Endothelial cell of umbilical vein (primary cell): ENCODE measurements at regions not wholly inside any gene's neighbourhood (a gene's known extent, or its start where the extent isn't known, plus 50 kb on each side); places are given as distances from the start of the nearest gene placed in this dataset.

Experiments used
- BruUV-seq: library from RNA; stranded (reverse); fragments of 400-500 nt; replicated peaks from 2 replicates; lab custom pipeline; 2021; lab: Mats Ljungman, UMichigan
- CTCF ChIA-PET: fragments of 300-600, 350-600 bp; sonication (Branson Sonifier 250); formaldehyde crosslinking; loops from one replicate; lab custom pipeline; 2021; ENCODE audit warnings: antibody characterized with exemption, inconsistent platforms; lab: Charles Lee
- POLR2A ChIA-PET: fragments of 300-600, 350-600 bp; sonication (Branson Sonifier 250); formaldehyde crosslinking; loops from one replicate; lab custom pipeline; 2021; ENCODE audit warnings: antibody characterized with exemption, inconsistent platforms; lab: Charles Lee
- DNase-seq: peaks from one replicate; pipeline ENCODE4 v3.0.0-alpha.2; 2011; ENCODE audit warnings: low read depth, low spot score
- FAIRE-seq: peaks from 2 replicates; lab custom pipeline; 2011; peaks lifted over from hg19 to GRCh38; lab: Jason Lieb, UNC
- H2AFZ ChIP-seq: 2 replicates; pipeline ENCODE4 v1.6.0; 2012; ENCODE audit warnings: low read depth, low read length, control low read depth, inconsistent platforms
- H3K27ac ChIP-seq: 2 replicates; pipeline ENCODE4 v1.5.1; 2011; ENCODE audit warnings: low read depth, mild to moderate bottlenecking, control low read depth, low read length, moderate library complexity; ENCODE audit not compliant: insufficient read depth
- H3K27me3 ChIP-seq, 2 experiments: 2 replicates each; pipeline versions ENCODE4 v1.6.0 to v1.6.1; 2011; ENCODE audit warnings: low read length in 2 of 2, mixed read lengths in 1 of 2; ENCODE audit not compliant: control insufficient read depth in 2 of 2, insufficient read depth in 2 of 2
- H3K36me3 ChIP-seq, 2 experiments: 2 replicates in 1 of 2; 3 replicates in 1 of 2; pipeline ENCODE4 v1.5.1; 2011; ENCODE audit warnings: low read length in 2 of 2, mild to moderate bottlenecking in 1 of 2, moderate library complexity in 1 of 2; ENCODE audit not compliant: control insufficient read depth in 2 of 2, insufficient read depth in 2 of 2; ENCODE audit errors: extremely low read depth in 1 of 2
- H3K4me1 ChIP-seq: 3 replicates; pipeline ENCODE4 v1.5.1; 2011; ENCODE audit warnings: mild to moderate bottlenecking, low read length; ENCODE audit not compliant: control insufficient read depth, insufficient read depth; ENCODE audit errors: extremely low read depth
- H3K4me2 ChIP-seq: 2 replicates; pipeline ENCODE4 v1.6.1; 2011; ENCODE audit warnings: low read length, control low read depth, mixed read lengths; ENCODE audit not compliant: insufficient read depth
- H3K4me3 ChIP-seq, 3 experiments: fragments of 200-600 bp in 1 of 3; sonication (generic), shearing (Covaris generic) in 1 of 3; replicated peaks in 1 of 3; 2 replicates each; pipeline ENCODE4 v1.5.1; 2011 to 2016; ENCODE audit warnings: control low read depth in 3 of 3, low read length in 3 of 3, mild to moderate bottlenecking in 2 of 3, inconsistent platforms in 1 of 3, low read depth in 1 of 3, moderate library complexity in 1 of 3; ENCODE audit not compliant: insufficient read depth in 1 of 3
- H3K79me2 ChIP-seq: 2 replicates; pipeline ENCODE4 v1.6.0; 2012; ENCODE audit warnings: low read length, inconsistent platforms; ENCODE audit not compliant: control insufficient read depth, insufficient read depth
- H3K9ac ChIP-seq: replicated peaks from 2 replicates; pipeline ENCODE3; 2011; ENCODE audit warnings: low read length, control low read depth; ENCODE audit not compliant: insufficient read depth; ENCODE audit errors: extremely low read depth
- H3K9me1 ChIP-seq: replicated peaks from 3 replicates; pipeline ENCODE4 v1.6.0; 2011; ENCODE audit warnings: mild to moderate bottlenecking, low read length; ENCODE audit not compliant: control insufficient read depth, insufficient read depth; ENCODE audit errors: extremely low read depth
- H3K9me3 ChIP-seq: replicated peaks from 2 replicates; pipeline ENCODE4 v1.5.1; 2012; ENCODE audit warnings: low read length, inconsistent platforms; ENCODE audit not compliant: control insufficient read depth, insufficient read depth
- H4K20me1 ChIP-seq: replicated peaks from 2 replicates; pipeline ENCODE3; 2011; ENCODE audit warnings: mild to moderate bottlenecking, low read length; ENCODE audit not compliant: control insufficient read depth, insufficient read depth; ENCODE audit errors: extremely low read depth
- EZH2 ChIP-seq: IDR thresholded peaks from 2 replicates; pipeline ENCODE4 v1.6.1; 2012; ENCODE audit warnings: borderline replicate concordance, low read depth, mild to moderate bottlenecking, moderate library complexity, low read length, inconsistent platforms; ENCODE audit not compliant: severe bottlenecking
- FOS ChIP-seq: IDR thresholded peaks from 2 replicates; pipeline ENCODE4 v1.6.1; 2011; ENCODE audit warnings: mild to moderate bottlenecking, low read length, moderate library complexity, borderline replicate concordance; ENCODE audit not compliant: insufficient read depth
- GATA2 ChIP-seq: IDR thresholded peaks from 2 replicates; pipeline ENCODE4 v1.7.0; 2011; ENCODE audit warnings: low read depth, mild to moderate bottlenecking, moderate library complexity, mixed read lengths, low read length; ENCODE audit not compliant: insufficient read length, insufficient read depth
- JUN ChIP-seq: IDR thresholded peaks from 2 replicates; pipeline ENCODE4 v1.6.1; 2011; ENCODE audit warnings: borderline replicate concordance, low read depth; ENCODE audit not compliant: insufficient read length, insufficient read depth
- MYC ChIP-seq: IDR thresholded peaks from one replicate; pipeline ENCODE4 v1.6.1; 2011; ENCODE audit warnings: mild to moderate bottlenecking, low read depth, low read length
- POLR2A ChIP-seq: IDR thresholded peaks from 2 replicates; pipeline ENCODE4 v1.6.1; 2012; ENCODE audit warnings: low read depth, mild to moderate bottlenecking, control low read depth, low read length
- POLR2AphosphoS5 ChIP-seq: IDR thresholded peaks from 2 replicates; pipeline ENCODE4 v1.6.1; 2012; ENCODE audit warnings: low read depth, mild to moderate bottlenecking, control low read depth, low read length, moderate library complexity; ENCODE audit not compliant: insufficient read depth
- dilution Hi-C: fragments of 300-500 bp; cut with MboI; formaldehyde crosslinking; loops from one replicate; pipeline ENCODE4 v1.15.0; 2019; ENCODE audit warnings: low sequenced_read_pairs; ENCODE audit not compliant: extremely low pct_ligation_motif_present
- intact Hi-C: fragments of 100-400 bp; cut with micrococcal nuclease; formaldehyde crosslinking; loops from one replicate; pipeline ENCODE4 v1.10.0; 2022
- TF ChIP-seq, protein P1 (sequence below): IDR thresholded peaks from 2 replicates; pipeline ENCODE4 v1.6.1; 2011; ENCODE audit not compliant: insufficient read depth, insufficient read length
- TF ChIP-seq, protein P2 (sequence below), 2 donors: IDR thresholded peaks; 1 replicate in 1 of 2; 2 replicates in 1 of 2; pipeline ENCODE4 v1.5.1; 2011; ENCODE audit warnings: low read length in 2 of 2, mild to moderate bottlenecking in 2 of 2, moderate library complexity in 2 of 2, control low read depth in 1 of 2, inconsistent platforms in 1 of 2, low read depth in 1 of 2; ENCODE audit not compliant: insufficient read depth in 1 of 2; ENCODE audit errors: extremely low read depth in 1 of 2

DNA sequence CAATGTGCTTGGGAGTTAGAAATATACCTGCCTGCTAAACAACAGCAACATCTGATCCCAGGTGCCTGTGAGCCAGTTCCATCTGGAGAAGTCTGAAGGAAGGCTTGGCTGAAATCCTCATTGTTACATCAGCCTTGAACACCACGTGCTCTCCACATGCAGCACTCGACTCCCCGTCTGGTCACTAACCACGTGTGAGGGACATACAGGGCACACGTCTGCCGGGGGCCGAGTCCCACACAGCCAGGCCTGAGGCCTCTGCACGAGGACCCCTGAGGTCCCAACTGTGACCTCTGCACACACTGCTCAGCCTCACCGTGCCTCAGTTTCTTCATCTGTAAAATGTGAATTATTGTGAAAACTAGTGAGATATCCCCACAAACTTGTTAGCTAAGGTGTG, 236.5 kb upstream of the SALL3 start:
- dilution Hi-C loops, result no loop called here
- no peaks in the 10 kb centered on the region for H3K79me2 ChIP-seq
- no peak overlapping the region for H3K9ac ChIP-seq
- ChIA-PET POLR2A (no interaction called here), CTCF (no interaction called here)
- H2AFZ ChIP-seq, result no peak overlapping the region
- H3K27me3 ChIP-seq, result no peaks in the 10 kb centered on the region
- H3K9me3 ChIP-seq, result peaks cover 10% of the 10 kb centered on the region
- H4K20me1 ChIP-seq, result no peaks in the 10 kb centered on the region
- H3K4me3 ChIP-seq, result no peak overlapping the region
- H3K4me2 ChIP-seq, result no peak overlapping the region
- no peaks in the 10 kb centered on the region for H3K4me1 ChIP-seq
- no TSS peak for BruUV-seq
- no peaks in the 10 kb centered on the region for H3K36me3 ChIP-seq
- H3K27ac ChIP-seq, result no peak overlapping the region
- no peak for FAIRE-seq
- TF ChIP-seq, protein P1, sequence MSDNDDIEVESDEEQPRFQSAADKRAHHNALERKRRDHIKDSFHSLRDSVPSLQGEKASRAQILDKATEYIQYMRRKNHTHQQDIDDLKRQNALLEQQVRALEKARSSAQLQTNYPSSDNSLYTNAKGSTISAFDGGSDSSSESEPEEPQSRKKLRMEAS, result no peak
- TF ChIP-seq POLR2AphosphoS5, result no peak
- TF ChIP-seq POLR2A, result no peak
- no peak for TF ChIP-seq MYC
- no peak for TF ChIP-seq EZH2
- TF ChIP-seq FOS, result no peak
- TF ChIP-seq GATA2, result no peak
- TF ChIP-seq, protein P2, sequence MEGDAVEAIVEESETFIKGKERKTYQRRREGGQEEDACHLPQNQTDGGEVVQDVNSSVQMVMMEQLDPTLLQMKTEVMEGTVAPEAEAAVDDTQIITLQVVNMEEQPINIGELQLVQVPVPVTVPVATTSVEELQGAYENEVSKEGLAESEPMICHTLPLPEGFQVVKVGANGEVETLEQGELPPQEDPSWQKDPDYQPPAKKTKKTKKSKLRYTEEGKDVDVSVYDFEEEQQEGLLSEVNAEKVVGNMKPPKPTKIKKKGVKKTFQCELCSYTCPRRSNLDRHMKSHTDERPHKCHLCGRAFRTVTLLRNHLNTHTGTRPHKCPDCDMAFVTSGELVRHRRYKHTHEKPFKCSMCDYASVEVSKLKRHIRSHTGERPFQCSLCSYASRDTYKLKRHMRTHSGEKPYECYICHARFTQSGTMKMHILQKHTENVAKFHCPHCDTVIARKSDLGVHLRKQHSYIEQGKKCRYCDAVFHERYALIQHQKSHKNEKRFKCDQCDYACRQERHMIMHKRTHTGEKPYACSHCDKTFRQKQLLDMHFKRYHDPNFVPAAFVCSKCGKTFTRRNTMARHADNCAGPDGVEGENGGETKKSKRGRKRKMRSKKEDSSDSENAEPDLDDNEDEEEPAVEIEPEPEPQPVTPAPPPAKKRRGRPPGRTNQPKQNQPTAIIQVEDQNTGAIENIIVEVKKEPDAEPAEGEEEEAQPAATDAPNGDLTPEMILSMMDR (IDR thresholded peaks at IDR 0.05; ENCODE audit: extremely low read depth in 1 of 2, insufficient read depth in 1 of 2, low read depth in 1 of 2, low read length in 2 of 2), result no peak
- no peak for TF ChIP-seq JUN
- H3K9me1 ChIP-seq, result no peaks in the 10 kb centered on the region
- no peak for DNase-seq
- intact Hi-C loops, result no loop called here
